SU-DHL-6 (cell line): ENCODE measurements at regions not wholly inside any gene's neighbourhood (a gene's known extent, or its start where the extent isn't known, plus 50 kb on each side); places are given as distances from the start of the nearest gene placed in this dataset.
"Not testable (repeated sequence)": the region's sequence is repeated elsewhere in the genome, so short reads cannot be mapped to it uniquely, and the experiment has no call there.

Source experiments
- H2AFZ ChIP-seq: fragments of 200-600 bp; sonication (generic); 2 replicates; pipeline ENCODE4 v1.6.1; 2014; ENCODE audit warnings: low read depth, mild to moderate bottlenecking, moderate library complexity, mixed read lengths, antibody characterized with exemption, low read length; ENCODE audit not compliant: severe bottlenecking
- H3F3A ChIP-seq: fragments of 200-600 bp; shearing (Covaris generic); 2 replicates; pipeline ENCODE4 v1.6.0; 2016; ENCODE audit warnings: antibody characterized with exemption, mild to moderate bottlenecking; ENCODE audit not compliant: insufficient read depth
- H3K27ac ChIP-seq: fragments of 200-600 bp; sonication (generic); 2 replicates; pipeline ENCODE4 v1.5.1; 2016; ENCODE audit warnings: low read depth, mild to moderate bottlenecking, low read length, moderate library complexity, mixed read lengths
- H3K27me3 ChIP-seq: fragments of 200-600 bp; sonication (generic), shearing (Covaris generic); 2 replicates; pipeline ENCODE4 v1.6.0; 2014; ENCODE audit warnings: mild to moderate bottlenecking, low read length
- H3K36me3 ChIP-seq: fragments of 200-600 bp; sonication (generic); 2 replicates; pipeline ENCODE4 v1.6.1; 2014; ENCODE audit warnings: mild to moderate bottlenecking, low read length, mixed read lengths
- H3K4me2 ChIP-seq: fragments of 300-600, 200-600 bp; shearing (Covaris generic), sonication (generic); 2 replicates; pipeline ENCODE4 v1.6.0; 2014; ENCODE audit warnings: low read length, low read depth, mild to moderate bottlenecking; ENCODE audit not compliant: poor library complexity, severe bottlenecking
- H3K4me3 ChIP-seq: fragments of 200-600 bp; sonication (generic); 2 replicates; pipeline ENCODE4 v1.5.1; 2014; ENCODE audit warnings: antibody characterized with exemption, low read length, mild to moderate bottlenecking, mixed read lengths; ENCODE audit not compliant: insufficient read depth, poor library complexity, severe bottlenecking
- H3K79me2 ChIP-seq: fragments of 200-600 bp; sonication (generic); 2 replicates; pipeline ENCODE4 v1.6.1; 2014; ENCODE audit warnings: mild to moderate bottlenecking, low read length, moderate library complexity; ENCODE audit not compliant: insufficient read depth
- H3K9ac ChIP-seq: fragments of 200-600 bp; sonication (generic); 2 replicates; pipeline ENCODE4 v1.7.0; 2014; ENCODE audit warnings: mild to moderate bottlenecking, low read length
- H3K9me2 ChIP-seq: fragments of 200-600 bp; sonication (generic); replicated peaks from 2 replicates; pipeline ENCODE4 v1.6.1; 2014; ENCODE audit warnings: low read length; ENCODE audit not compliant: insufficient read depth
- H3K9me3 ChIP-seq: fragments of 200-600 bp; sonication (generic); 2 replicates; pipeline ENCODE4 v1.6.1; 2014; ENCODE audit warnings: low read length, mixed read lengths; ENCODE audit not compliant: insufficient read depth
- H4K20me1 ChIP-seq: fragments of 200-600 bp; sonication (generic); 2 replicates; pipeline ENCODE4 v1.6.1; 2014; ENCODE audit warnings: low read depth, mild to moderate bottlenecking, antibody characterized with exemption, low read length, moderate library complexity, mixed read lengths
- EZH2phosphoT487 ChIP-seq: fragments of 200-600 bp; sonication (generic), shearing (Covaris generic); conservative IDR thresholded peaks from 2 replicates; pipeline ENCODE4 v1.6.1; 2018; ENCODE audit warnings: mild to moderate bottlenecking, antibody characterized with exemption, low read length, moderate library complexity, mixed read lengths
- TF ChIP-seq, protein P1 (sequence below): fragments of 200-600 bp; sonication (generic); IDR thresholded peaks from one replicate; pipeline ENCODE4 v1.5.1; 2017; ENCODE audit warnings: antibody characterized with exemption, mild to moderate bottlenecking, low read length, moderate library complexity; ENCODE audit not compliant: insufficient read depth, poor library complexity, severe bottlenecking

DNA sequence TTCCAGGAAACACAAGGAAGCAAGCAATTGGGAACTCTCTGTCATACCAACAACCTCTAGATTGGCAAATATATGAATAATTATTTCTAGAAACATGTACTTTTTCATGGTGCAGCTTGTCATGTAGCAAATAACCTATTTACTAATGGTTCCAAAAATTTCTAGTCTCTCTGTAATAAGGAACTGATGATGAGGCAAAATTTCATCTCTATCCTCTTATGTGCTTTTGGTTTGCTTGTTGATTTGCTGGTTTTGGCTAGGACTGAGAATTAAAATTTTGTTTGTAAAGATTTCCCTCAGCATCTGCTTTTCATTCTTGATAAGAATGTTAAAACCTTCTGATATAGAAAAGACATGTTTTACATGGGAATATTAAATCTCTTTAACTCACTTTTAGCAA, 123.2 kb upstream of the UFM1 start:
- Histone ChIP-seq H3K9ac (no peak overlapping the region), H3K36me3 (no peaks in the 10 kb centered on the region), H3K9me2 (no peaks in the 10 kb centered on the region), H2AFZ (no peak overlapping the region), H4K20me1 (no peaks in the 10 kb centered on the region), H3F3A (no peaks in the 10 kb centered on the region), H3K9me3 (no peaks in the 10 kb centered on the region), H3K27me3 (no peaks in the 10 kb centered on the region), H3K27ac (no peak overlapping the region), H3K79me2 (no peaks in the 10 kb centered on the region), H3K4me3 (no peak overlapping the region), H3K4me2 (no peak overlapping the region)
- no peak for TF ChIP-seq EZH2phosphoT487
- TF ChIP-seq, protein P1, sequence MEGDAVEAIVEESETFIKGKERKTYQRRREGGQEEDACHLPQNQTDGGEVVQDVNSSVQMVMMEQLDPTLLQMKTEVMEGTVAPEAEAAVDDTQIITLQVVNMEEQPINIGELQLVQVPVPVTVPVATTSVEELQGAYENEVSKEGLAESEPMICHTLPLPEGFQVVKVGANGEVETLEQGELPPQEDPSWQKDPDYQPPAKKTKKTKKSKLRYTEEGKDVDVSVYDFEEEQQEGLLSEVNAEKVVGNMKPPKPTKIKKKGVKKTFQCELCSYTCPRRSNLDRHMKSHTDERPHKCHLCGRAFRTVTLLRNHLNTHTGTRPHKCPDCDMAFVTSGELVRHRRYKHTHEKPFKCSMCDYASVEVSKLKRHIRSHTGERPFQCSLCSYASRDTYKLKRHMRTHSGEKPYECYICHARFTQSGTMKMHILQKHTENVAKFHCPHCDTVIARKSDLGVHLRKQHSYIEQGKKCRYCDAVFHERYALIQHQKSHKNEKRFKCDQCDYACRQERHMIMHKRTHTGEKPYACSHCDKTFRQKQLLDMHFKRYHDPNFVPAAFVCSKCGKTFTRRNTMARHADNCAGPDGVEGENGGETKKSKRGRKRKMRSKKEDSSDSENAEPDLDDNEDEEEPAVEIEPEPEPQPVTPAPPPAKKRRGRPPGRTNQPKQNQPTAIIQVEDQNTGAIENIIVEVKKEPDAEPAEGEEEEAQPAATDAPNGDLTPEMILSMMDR = no peak

DNA sequence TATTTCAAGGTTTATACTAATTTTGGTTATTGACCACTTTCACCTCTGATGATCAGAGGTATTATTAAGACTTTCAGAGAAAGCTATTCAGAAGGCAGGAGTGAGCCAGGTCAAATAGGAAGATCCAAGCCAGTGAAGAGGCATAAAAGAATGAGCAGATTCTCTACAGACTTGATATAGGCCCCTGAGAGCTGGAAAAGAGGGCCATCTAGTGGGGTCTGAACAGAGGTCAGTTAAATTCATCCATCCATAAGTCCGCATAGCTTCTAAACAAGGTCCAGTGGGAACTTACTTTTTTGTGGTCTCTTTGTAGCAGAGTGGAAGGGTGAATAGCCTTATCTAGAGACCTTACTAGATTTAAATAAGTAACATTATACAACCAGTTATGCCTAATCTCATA, 126.6 kb upstream of the UFM1 start:
- Histone ChIP-seq H3K4me3 (no peak overlapping the region), H3F3A (no peaks in the 10 kb centered on the region), H4K20me1 (no peaks in the 10 kb centered on the region), H3K27ac (no peak overlapping the region), H3K9me3 (no peaks in the 10 kb centered on the region), H3K9me2 (no peaks in the 10 kb centered on the region), H3K27me3 (no peaks in the 10 kb centered on the region), H3K4me2 (no peak overlapping the region), H2AFZ (no peak overlapping the region), H3K9ac (no peak overlapping the region), H3K79me2 (no peaks in the 10 kb centered on the region), H3K36me3 (no peaks in the 10 kb centered on the region)
- TF ChIP-seq EZH2phosphoT487 = no peak
- TF ChIP-seq, protein P1 = no peak

DNA sequence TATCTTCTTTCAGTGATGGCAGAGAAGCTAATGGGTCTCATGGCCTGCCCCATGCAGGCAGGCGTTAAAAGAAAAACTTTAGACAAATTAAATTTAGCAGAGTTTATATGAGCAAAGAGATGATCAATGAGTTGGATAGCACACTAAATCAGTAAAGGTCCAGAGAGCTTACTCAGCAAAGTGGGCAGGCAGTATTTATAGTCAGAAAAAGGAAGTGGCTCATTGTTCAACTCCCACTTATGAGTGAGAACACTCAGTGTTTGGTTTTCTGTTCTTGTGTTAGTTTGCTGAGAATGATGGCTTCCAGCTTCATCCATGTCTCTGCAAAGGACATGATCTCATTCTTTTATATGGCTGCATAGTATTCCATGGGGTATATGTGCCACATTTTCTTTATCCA, 128.5 kb upstream of the UFM1 start:
- H4K20me1 ChIP-seq, H3K9me2 ChIP-seq, H2AFZ ChIP-seq, H3K27me3 ChIP-seq, H3K27ac ChIP-seq, H3K9ac ChIP-seq, H3K4me3 ChIP-seq, H3K4me2 ChIP-seq, H3K79me2 ChIP-seq, H3K9me3 ChIP-seq, H3F3A ChIP-seq, H3K36me3 ChIP-seq: not testable (repeated sequence)

DNA sequence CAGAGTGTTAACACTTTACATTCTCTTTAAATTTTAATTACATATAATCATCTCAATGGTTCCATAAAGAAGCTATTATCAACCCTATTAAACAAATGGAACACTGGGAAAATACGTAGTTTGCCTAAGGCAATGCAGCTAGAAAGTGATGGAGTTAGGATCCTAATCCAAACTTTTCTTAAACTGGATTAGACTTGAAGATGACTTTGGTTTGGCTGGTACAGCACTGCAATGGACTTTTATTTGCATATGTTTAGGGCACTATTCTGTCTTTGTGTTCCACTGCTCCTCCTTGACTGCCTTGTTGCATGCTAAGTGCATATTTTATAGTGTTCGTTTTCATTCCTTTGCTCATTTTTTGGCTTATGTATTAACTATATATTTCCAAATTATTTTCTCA, 133.5 kb upstream of the UFM1 start:
- no peak overlapping the region for H3K4me2 ChIP-seq
- H4K20me1 ChIP-seq = no peaks in the 10 kb centered on the region
- no peaks in the 10 kb centered on the region for H3K9me3 ChIP-seq
- H3F3A ChIP-seq = no peaks in the 10 kb centered on the region
- TF ChIP-seq, protein P1 = no peak
- TF ChIP-seq EZH2phosphoT487 = no peak
- no peak overlapping the region for H3K9ac ChIP-seq
- H3K4me3 ChIP-seq = no peak overlapping the region
- no peaks in the 10 kb centered on the region for H3K27me3 ChIP-seq
- no peaks in the 10 kb centered on the region for H3K79me2 ChIP-seq
- no peaks in the 10 kb centered on the region for H3K36me3 ChIP-seq
- H3K27ac ChIP-seq = no peak overlapping the region
- H2AFZ ChIP-seq = no peak overlapping the region
- no peaks in the 10 kb centered on the region for H3K9me2 ChIP-seq
